ENCODE measurements at regions not wholly inside any gene's neighbourhood (a gene's known extent, or its start where the extent isn't known, plus 50 kb on each side); places are given as distances from the start of the nearest gene placed in this dataset.

- TF ChIP-seq, protein P1, sequence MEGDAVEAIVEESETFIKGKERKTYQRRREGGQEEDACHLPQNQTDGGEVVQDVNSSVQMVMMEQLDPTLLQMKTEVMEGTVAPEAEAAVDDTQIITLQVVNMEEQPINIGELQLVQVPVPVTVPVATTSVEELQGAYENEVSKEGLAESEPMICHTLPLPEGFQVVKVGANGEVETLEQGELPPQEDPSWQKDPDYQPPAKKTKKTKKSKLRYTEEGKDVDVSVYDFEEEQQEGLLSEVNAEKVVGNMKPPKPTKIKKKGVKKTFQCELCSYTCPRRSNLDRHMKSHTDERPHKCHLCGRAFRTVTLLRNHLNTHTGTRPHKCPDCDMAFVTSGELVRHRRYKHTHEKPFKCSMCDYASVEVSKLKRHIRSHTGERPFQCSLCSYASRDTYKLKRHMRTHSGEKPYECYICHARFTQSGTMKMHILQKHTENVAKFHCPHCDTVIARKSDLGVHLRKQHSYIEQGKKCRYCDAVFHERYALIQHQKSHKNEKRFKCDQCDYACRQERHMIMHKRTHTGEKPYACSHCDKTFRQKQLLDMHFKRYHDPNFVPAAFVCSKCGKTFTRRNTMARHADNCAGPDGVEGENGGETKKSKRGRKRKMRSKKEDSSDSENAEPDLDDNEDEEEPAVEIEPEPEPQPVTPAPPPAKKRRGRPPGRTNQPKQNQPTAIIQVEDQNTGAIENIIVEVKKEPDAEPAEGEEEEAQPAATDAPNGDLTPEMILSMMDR (conservative IDR thresholded peaks at IDR 0.05), result no peak
- Histone ChIP-seq H3K4me3 (ENCODE audit: low read length) (no peak overlapping the region), H3K27ac (ENCODE audit: low read depth, low read length) (no peak overlapping the region), H3K4me1 (ENCODE audit: control insufficient read depth, insufficient read depth, low read length) (no peaks in the 10 kb centered on the region), H3K36me3 (ENCODE audit: control insufficient read depth, insufficient read depth, low read length) (no peaks in the 10 kb centered on the region), H3K9me3 (ENCODE audit: control insufficient read depth, low read length) (no peaks in the 10 kb centered on the region), H3K27me3 (ENCODE audit: control insufficient read depth, insufficient read depth, low read length, poor library complexity, severe bottlenecking) (no peaks in the 10 kb centered on the region), H3K9ac (ENCODE audit: extremely low read depth, low read length, poor library complexity, severe bottlenecking) (no peak overlapping the region)
- Mint-ChIP-seq H3K36me3 (ENCODE audit: low read depth) (no peaks in the 10 kb centered on the region), H3K4me3 (no peak overlapping the region), H3K9me3 (no peaks in the 10 kb centered on the region), H3K4me1 (peaks cover 6% of the 10 kb centered on the region), H3K27me3 (ENCODE audit: insufficient read depth) (peaks cover 2% of the 10 kb centered on the region), H3K27ac (no peak overlapping the region)
- 97 to 100% methylated on average over 1 to 2 of the region's 2 CpGs for WGBS, 2 experiments (ENCODE audit: insufficient coverage in 1 of 2, insufficient read length in 1 of 2)
- no peak for DNase-seq
Observed at GRCh38 chr3:113084777-113085176, 94.0 kb downstream of the GTPBP8 start.

GRCh38 chr3:113086560-113087461, 96.0 kb downstream of the GTPBP8 start:
- Mint-ChIP-seq H3K36me3 (ENCODE audit: low read depth) (no peaks in the 10 kb centered on the region), H3K27ac (no peak overlapping the region), H3K9me3 (no peaks in the 10 kb centered on the region), H3K4me3 (no peak overlapping the region), H3K4me1 (peaks cover 3% of the 10 kb centered on the region), H3K27me3 (ENCODE audit: insufficient read depth) (peaks cover 2% of the 10 kb centered on the region)
- no peaks in the 10 kb centered on the region for H3K9me3 ChIP-seq (ENCODE audit: control insufficient read depth, low read length)
- H3K27me3 ChIP-seq (ENCODE audit: control insufficient read depth, insufficient read depth, low read length, poor library complexity, severe bottlenecking), result no peaks in the 10 kb centered on the region
- no peak for DNase-seq
- H3K4me1 ChIP-seq (ENCODE audit: control insufficient read depth, insufficient read depth, low read length), result no peaks in the 10 kb centered on the region
- H3K27ac ChIP-seq (ENCODE audit: low read depth, low read length), result peak overlapping the region; percentile 98
- no peak overlapping the region for H3K4me3 ChIP-seq (ENCODE audit: low read length)
- H3K9ac ChIP-seq (ENCODE audit: extremely low read depth, low read length, poor library complexity, severe bottlenecking), result no peak overlapping the region
- WGBS, 2 experiments (ENCODE audit: insufficient coverage in 1 of 2, insufficient read length in 1 of 2), result 33 to 82% methylated on average over 1 to 4 of the region's 6 CpGs
- H3K36me3 ChIP-seq (ENCODE audit: control insufficient read depth, insufficient read depth, low read length), result no peaks in the 10 kb centered on the region
- TF ChIP-seq, protein P1 (conservative IDR thresholded peaks at IDR 0.05), result no peak

- TF ChIP-seq, protein P1 (conservative IDR thresholded peaks at IDR 0.05), result no peak
- Mint-ChIP-seq H3K4me3 (no peak overlapping the region), H3K9me3 (no peaks in the 10 kb centered on the region), H3K4me1 (peaks cover 3% of the 10 kb centered on the region), H3K27me3 (ENCODE audit: insufficient read depth) (peaks cover 2% of the 10 kb centered on the region), H3K27ac (no peak overlapping the region), H3K36me3 (ENCODE audit: low read depth) (no peaks in the 10 kb centered on the region)
- 94 to 96% methylated on average over 7 to 8 of the region's 8 CpGs for WGBS, 2 experiments (ENCODE audit: insufficient coverage in 1 of 2, insufficient read length in 1 of 2)
- peak overlapping the region; percentile 98 for H3K27ac ChIP-seq (ENCODE audit: low read depth, low read length)
- H3K9me3 ChIP-seq (ENCODE audit: control insufficient read depth, low read length), result no peaks in the 10 kb centered on the region
- DNase-seq, result no peak
- no peaks in the 10 kb centered on the region for H3K36me3 ChIP-seq (ENCODE audit: control insufficient read depth, insufficient read depth, low read length)
- H3K4me1 ChIP-seq (ENCODE audit: control insufficient read depth, insufficient read depth, low read length), result no peaks in the 10 kb centered on the region
- no peak overlapping the region for H3K9ac ChIP-seq (ENCODE audit: extremely low read depth, low read length, poor library complexity, severe bottlenecking)
- H3K4me3 ChIP-seq (ENCODE audit: low read length), result no peak overlapping the region
- no peaks in the 10 kb centered on the region for H3K27me3 ChIP-seq (ENCODE audit: control insufficient read depth, insufficient read depth, low read length, poor library complexity, severe bottlenecking)
Observed at GRCh38 chr3:113088616-113089015, 97.8 kb downstream of the GTPBP8 start.

All from endodermal cell (in vitro differentiated cells).